ENCODE measurements at regions not wholly inside any gene's neighbourhood (a gene's known extent, or its start where the extent isn't known, plus 50 kb on each side); places are given as distances from the start of the nearest gene placed in this dataset.

DNA sequence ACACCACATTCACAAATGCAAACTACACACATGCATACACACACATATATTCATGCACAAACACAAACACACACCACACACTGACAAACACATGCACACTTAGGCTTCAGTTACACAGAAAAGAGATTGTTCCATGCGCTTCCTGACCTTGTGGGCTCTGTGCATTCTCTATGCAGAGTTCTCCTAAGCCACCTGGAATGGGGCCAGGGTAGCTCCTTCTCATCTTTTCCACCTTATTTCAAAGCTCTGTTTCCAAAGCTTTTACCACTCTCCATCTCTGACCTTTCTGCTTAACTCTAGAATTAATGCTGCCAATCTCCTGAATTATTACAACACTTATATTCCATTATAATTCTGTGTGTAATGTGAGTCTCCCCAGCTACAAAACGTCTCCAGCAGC is 522.3 kb upstream of the MYT1L start:
- no peaks in the 10 kb centered on the region for H3K4me1 ChIP-seq (ENCODE audit: insufficient read depth, low read length, severe bottlenecking)
- no peak overlapping the region for H3K9ac ChIP-seq (ENCODE audit: low read length)
- H3K79me2 ChIP-seq (ENCODE audit: insufficient read depth, low read length) = no peaks in the 10 kb centered on the region
- no peaks in the 10 kb centered on the region for H4K20me1 ChIP-seq (ENCODE audit: insufficient read depth, low read length)
- H3K36me3 ChIP-seq (ENCODE audit: insufficient read depth, low read length) = no peaks in the 10 kb centered on the region
- no peak overlapping the region for H2AFZ ChIP-seq (ENCODE audit: low read length)
- no peak overlapping the region for H3K4me3 ChIP-seq (ENCODE audit: low read depth, low read length, poor library complexity, severe bottlenecking)
- H3K9me3 ChIP-seq (ENCODE audit: low read length) = no peaks in the 10 kb centered on the region
- TF ChIP-seq, protein P1, sequence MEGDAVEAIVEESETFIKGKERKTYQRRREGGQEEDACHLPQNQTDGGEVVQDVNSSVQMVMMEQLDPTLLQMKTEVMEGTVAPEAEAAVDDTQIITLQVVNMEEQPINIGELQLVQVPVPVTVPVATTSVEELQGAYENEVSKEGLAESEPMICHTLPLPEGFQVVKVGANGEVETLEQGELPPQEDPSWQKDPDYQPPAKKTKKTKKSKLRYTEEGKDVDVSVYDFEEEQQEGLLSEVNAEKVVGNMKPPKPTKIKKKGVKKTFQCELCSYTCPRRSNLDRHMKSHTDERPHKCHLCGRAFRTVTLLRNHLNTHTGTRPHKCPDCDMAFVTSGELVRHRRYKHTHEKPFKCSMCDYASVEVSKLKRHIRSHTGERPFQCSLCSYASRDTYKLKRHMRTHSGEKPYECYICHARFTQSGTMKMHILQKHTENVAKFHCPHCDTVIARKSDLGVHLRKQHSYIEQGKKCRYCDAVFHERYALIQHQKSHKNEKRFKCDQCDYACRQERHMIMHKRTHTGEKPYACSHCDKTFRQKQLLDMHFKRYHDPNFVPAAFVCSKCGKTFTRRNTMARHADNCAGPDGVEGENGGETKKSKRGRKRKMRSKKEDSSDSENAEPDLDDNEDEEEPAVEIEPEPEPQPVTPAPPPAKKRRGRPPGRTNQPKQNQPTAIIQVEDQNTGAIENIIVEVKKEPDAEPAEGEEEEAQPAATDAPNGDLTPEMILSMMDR (IDR thresholded peaks at IDR 0.05; ENCODE audit: low read length) = no peak
- no peak for TF ChIP-seq EZH2 (IDR thresholded peaks at IDR 0.05; ENCODE audit: borderline replicate concordance, low read length)
- no peaks in the 10 kb centered on the region for H3F3A ChIP-seq (ENCODE audit: insufficient read depth, low read length)
- no peaks in the 10 kb centered on the region for H3K9me2 ChIP-seq (ENCODE audit: low read depth, low read length)
- no peak overlapping the region for H3K4me2 ChIP-seq (ENCODE audit: low read length)
- H3K27ac ChIP-seq (ENCODE audit: low read depth, low read length, poor library complexity, severe bottlenecking) = no peak overlapping the region
- H3K27me3 ChIP-seq (ENCODE audit: insufficient read depth, low read length) = no peaks in the 10 kb centered on the region

DNA sequence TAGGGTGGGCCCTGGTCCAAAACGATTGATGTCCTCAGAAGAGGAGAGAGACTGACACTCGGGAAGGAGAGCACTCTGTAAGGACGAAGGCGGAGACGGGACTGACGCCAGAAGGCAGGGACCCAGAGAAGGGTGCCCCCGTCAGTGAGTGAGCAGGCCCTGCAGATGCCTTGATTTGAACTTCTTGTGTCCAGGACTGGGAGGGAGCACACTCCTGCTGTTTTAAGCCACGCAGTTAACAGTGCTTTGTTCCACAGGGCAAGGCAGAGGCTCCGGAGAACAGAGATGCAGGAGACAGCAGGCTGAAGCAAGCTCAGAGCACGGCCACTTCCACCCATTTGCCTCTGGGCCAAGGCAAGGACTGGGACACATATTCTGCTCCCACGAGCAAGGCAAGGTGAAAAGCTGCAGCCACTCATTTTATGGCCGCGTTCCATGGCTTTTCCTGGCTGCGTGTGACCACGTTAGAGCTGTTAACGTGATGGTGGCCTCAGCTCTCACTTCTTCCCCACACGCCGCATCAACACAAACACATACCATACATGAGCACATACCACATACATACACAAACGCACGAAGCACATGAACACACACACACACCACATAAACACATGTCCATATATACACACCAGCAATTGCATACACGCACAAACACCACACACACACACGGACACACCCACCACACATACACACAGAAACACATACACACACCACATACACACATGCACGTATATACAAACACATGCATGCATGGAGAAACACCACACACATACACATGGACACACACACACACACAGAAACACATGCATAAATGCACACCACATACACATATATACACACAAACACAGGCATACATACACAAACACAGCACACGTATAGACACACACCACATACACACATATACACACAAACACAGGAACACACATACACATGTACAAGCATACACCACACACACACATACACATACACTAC is 521.0 kb upstream of the MYT1L start:
- no peaks in the 10 kb centered on the region for H3K4me1 ChIP-seq (ENCODE audit: insufficient read depth, low read length, severe bottlenecking)
- H3K27ac ChIP-seq (ENCODE audit: low read depth, low read length, poor library complexity, severe bottlenecking) = no peak overlapping the region
- H3K4me2 ChIP-seq (ENCODE audit: low read length) = no peak overlapping the region
- no peaks in the 10 kb centered on the region for H4K20me1 ChIP-seq (ENCODE audit: insufficient read depth, low read length)
- no peak overlapping the region for H3K9ac ChIP-seq (ENCODE audit: low read length)
- no peak for TF ChIP-seq EZH2 (IDR thresholded peaks at IDR 0.05; ENCODE audit: borderline replicate concordance, low read length)
- TF ChIP-seq, protein P1 (IDR thresholded peaks at IDR 0.05; ENCODE audit: low read length) = no peak
- H3K9me3 ChIP-seq (ENCODE audit: low read length) = no peaks in the 10 kb centered on the region
- no peaks in the 10 kb centered on the region for H3K36me3 ChIP-seq (ENCODE audit: insufficient read depth, low read length)
- no peaks in the 10 kb centered on the region for H3K9me2 ChIP-seq (ENCODE audit: low read depth, low read length)
- H2AFZ ChIP-seq (ENCODE audit: low read length) = no peak overlapping the region
- no peaks in the 10 kb centered on the region for H3K79me2 ChIP-seq (ENCODE audit: insufficient read depth, low read length)
- no peaks in the 10 kb centered on the region for H3K27me3 ChIP-seq (ENCODE audit: insufficient read depth, low read length)
- H3F3A ChIP-seq (ENCODE audit: insufficient read depth, low read length) = no peaks in the 10 kb centered on the region
- no peak overlapping the region for H3K4me3 ChIP-seq (ENCODE audit: low read depth, low read length, poor library complexity, severe bottlenecking)

DNA sequence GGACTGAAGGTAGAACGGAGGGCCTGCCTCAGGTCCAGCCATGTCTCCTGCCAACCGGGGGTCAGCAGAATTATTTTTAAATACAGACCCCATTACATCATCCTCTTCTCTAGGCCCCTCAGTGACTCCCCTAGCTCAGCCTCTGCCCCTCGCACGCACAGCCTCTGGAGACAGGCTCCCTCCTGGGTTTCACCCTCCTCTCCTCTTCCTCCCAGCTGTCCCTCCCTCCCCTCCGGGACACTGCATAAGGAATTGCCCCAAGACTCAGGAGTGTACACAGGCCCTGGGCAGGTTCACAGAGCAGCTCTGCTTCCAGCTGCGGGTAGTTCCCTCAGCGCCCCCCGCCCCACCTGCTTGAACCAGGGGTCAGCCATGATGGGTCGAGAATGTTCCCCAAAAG is 520.2 kb upstream of the MYT1L start:
- Histone ChIP-seq H3F3A (ENCODE audit: insufficient read depth, low read length) (no peaks in the 10 kb centered on the region), H3K9me3 (ENCODE audit: low read length) (no peaks in the 10 kb centered on the region), H3K36me3 (ENCODE audit: insufficient read depth, low read length) (no peaks in the 10 kb centered on the region), H3K27me3 (ENCODE audit: insufficient read depth, low read length) (no peaks in the 10 kb centered on the region), H3K4me2 (ENCODE audit: low read length) (no peak overlapping the region), H4K20me1 (ENCODE audit: insufficient read depth, low read length) (no peaks in the 10 kb centered on the region), H3K4me3 (ENCODE audit: low read depth, low read length, poor library complexity, severe bottlenecking) (no peak overlapping the region), H2AFZ (ENCODE audit: low read length) (no peak overlapping the region), H3K27ac (ENCODE audit: low read depth, low read length, poor library complexity, severe bottlenecking) (no peak overlapping the region), H3K79me2 (ENCODE audit: insufficient read depth, low read length) (no peaks in the 10 kb centered on the region), H3K9me2 (ENCODE audit: low read depth, low read length) (no peaks in the 10 kb centered on the region), H3K4me1 (ENCODE audit: insufficient read depth, low read length, severe bottlenecking) (no peaks in the 10 kb centered on the region), H3K9ac (ENCODE audit: low read length) (no peak overlapping the region)
- no peak for TF ChIP-seq EZH2 (IDR thresholded peaks at IDR 0.05; ENCODE audit: borderline replicate concordance, low read length)
- TF ChIP-seq, protein P1 (IDR thresholded peaks at IDR 0.05; ENCODE audit: low read length) = no peak
